NCI-H2171 treated with DMSO at 0.1 percent for 48 hours (cell line): ENCODE measurements at regions not wholly inside any gene's neighbourhood (a gene's known extent, or its start where the extent isn't known, plus 50 kb on each side); places are given as distances from the start of the nearest gene placed in this dataset.

Source experiments
- DNase-seq: peaks from one replicate; lab custom pipeline; 2025; lab: John Stamatoyannopoulos, UW

DNA sequence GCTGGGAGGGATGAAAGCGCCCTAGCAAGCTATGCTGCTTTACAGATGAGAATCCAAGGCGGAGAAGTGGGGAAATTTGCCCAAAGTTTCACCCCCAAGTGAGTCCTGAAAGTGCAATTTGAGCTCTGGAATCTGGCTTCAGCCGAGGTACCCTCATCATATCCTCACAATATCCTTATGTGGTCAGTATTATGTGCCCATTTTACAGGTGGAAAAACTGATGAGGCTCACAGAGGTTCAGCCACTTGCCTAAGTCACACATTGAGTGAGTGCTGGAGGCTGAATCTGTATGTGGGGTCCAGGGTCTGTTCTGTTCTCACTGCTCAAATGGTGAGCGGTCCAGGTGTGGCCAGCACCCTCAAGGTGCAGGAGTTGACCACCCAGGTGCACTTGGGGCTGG is 85.3 kb downstream of the MATN1 start:
- no peak for DNase-seq

DNA sequence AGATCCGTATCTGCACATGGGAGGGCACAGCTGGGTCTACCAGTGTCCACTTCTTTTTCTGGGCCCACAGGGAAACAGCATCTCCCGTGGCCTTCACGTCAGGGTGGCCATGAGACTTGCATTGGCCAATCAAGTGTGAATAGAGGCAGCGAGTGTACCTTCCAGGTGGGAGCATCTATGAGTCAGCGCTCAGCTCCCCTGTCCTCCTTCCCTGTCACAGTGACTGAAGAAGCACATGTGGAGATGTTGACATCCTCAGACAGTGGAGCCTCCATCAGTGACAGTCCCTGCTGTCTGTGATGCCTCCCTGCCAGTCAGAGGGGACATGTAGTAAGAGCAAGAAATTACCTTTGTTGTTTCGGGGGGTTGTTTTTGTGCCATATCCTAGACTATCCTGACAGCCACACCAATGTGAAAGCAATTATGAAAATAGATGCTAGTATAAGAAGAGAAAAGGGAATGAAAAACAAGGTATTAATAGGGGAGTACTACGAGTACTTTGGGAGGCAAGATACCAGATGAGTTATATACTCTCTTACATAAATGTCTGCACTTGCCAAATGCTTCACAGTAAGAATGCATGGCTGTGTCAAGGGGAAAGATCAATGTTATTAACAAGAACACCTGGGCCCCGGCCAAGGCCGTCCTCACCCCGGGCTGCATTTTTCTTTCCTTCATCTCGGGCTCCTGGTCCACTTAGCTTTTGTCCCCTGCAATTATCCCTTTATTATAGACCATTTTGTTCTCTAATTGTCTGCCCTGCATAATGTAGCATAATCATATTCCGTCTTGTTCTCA is 86.0 kb downstream of the MATN1 start:
- DNase-seq: no peak

GRCh38 chr1:30636621-30637020 is 86.8 kb downstream of the MATN1 start:
- no peak for DNase-seq

- DNase-seq: no peak
Measured at GRCh38 chr1:30635391-30635975, 87.9 kb downstream of the MATN1 start.

DNA sequence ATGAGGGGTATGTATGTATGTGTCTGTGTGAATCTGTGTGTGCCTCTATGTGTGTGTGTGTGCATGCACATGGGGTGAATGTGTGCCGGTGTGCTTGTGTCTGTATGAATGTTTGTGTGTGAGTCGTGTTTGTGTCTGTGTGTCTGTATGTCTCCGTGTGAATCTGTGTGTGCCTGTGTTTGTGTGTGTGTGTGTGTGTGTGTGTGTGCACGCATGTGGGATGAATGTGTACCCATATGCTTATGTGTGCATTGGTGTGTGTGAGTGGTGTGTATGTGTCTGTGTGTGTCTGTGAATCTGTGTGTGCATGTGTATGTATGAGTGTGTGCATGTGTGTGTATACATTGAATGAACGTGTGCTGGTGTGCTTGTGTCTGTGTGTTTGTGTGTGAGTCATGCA is 88.9 kb downstream of the MATN1 start:
- no peak for DNase-seq

DNA sequence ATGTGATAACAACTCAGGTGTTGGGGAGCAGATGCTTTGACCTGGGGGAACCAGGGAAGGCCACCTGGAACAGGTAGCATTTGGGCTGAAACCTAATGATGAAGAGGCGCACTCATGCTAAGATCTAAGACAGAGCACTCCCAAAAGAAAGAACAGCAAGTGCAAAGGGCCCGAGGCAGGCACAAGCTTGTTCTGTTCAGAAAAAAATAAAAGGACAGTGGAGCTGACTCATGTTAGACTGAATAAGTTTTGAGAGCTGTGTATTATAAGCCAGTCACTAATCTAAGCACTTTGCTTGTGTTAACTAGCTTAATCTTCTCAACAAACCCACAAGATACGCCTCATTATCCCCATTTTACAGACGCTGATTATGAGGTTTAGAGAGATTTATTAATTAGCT is 90.1 kb downstream of the MATN1 start:
- DNase-seq: no peak

- no peak for DNase-seq
Measured at GRCh38 chr1:30632481-30632880, 90.9 kb downstream of the MATN1 start.

DNA sequence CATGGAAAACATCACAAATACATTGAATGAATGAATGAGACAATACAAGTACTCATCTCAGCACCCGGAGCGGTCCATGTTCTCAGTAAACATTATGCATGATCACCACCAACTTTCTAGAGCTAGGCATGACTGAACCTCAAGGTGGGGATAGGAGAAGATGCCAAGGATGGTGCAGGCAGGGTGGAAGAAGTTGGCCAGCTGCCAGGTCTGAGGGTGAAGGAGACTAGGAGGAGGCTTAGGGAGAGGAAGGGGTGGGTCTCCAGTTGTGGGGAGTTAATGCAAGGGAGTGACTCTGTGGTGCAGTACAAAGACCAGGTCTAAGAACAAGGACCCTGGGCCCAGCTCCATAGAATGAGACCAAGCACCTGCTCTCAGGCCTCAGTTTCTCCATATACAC is 91.7 kb downstream of the MATN1 start:
- no peak for DNase-seq

GRCh38 chr1:30629501-30629900 is 93.9 kb downstream of the MATN1 start:
- no peak for DNase-seq

DNA sequence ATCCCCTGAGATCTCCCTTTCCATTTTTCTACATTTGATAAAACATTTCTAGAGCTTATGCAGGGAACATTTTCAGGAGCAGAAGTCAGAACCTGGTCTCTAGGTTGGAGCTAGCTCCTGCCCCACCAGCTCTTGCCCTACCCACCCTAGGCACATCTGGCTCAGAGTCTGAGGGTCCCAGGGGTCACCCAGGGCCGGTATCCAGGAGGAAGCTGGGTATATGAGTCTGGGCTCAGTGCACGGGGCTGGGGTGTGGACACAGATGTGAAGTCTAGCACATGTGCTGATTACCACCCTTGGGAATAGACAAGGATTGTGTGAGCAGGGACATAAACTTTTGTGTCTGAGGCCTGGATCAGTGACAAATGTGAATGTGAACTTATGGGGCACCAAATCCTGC is 95.4 kb downstream of the MATN1 start:
- DNase-seq: no peak

DNA sequence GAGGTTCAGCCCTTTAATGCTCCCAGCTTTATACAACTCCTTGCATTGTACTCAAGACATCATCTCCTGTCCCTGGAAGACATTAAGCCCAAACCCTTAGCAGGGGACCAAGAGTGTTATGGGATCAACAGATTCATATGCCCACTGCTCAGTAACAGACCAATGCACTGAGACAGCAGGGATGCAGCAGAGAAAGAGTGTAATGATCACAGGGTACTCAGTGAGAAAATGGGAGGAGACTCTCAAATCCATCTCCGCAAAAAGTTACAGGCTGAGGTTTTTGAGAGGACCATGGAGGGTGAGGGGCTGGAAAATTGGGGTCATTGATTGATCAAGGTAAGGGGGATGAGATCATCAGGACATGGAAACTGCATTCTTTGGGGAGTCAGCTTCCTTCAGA is 96.2 kb downstream of the MATN1 start:
- no peak for DNase-seq

DNA sequence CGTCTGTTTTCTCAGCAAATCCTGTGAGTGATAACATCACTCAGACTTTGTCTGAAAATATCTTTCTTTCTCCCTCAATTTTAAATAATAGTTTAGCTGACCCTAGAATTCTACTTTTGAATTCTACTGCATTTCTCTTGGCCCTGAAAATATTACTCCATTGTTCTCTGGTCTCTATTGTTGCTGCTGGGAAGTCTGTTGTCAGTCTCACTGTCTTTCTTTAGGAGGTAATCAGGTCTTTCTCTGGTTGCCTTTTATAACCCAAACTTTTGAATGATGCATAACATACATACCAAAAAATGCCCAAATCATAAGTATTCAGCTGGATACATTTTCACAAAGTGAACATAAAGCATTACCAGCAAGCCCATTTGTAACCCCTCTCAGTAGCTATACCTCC is 100.0 kb downstream of the MATN1 start:
- DNase-seq: no peak

- DNase-seq: no peak
Measured at GRCh38 chr1:30619619-30620018, 103.8 kb downstream of the MATN1 start.

DNA sequence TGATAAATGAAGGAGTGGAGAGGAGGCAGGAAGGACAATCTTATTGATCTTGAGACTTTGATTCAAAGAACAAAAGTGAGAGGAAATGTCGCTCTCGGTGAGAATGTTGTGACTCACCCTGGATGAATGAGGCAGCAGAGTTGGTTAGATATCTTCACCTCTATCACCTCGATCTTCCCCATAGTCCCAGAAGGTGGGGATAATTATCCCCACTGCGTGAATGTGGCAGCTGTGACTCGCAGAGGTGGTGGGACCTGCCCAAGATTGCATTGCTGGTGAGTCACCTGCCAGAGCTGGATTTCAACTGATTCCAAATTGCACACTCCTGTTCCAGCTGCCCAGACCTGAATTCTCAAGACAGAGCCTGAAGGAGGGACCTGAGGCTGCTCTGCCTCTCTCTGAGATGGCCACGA is 105.0 kb downstream of the MATN1 start:
- DNase-seq: peak; percentile 19

GRCh38 chr1:30616759-30617158 is 106.6 kb downstream of the MATN1 start:
- no peak for DNase-seq

- DNase-seq: no peak
Measured at GRCh38 chr1:30615816-30616590, 107.4 kb downstream of the MATN1 start.

DNA sequence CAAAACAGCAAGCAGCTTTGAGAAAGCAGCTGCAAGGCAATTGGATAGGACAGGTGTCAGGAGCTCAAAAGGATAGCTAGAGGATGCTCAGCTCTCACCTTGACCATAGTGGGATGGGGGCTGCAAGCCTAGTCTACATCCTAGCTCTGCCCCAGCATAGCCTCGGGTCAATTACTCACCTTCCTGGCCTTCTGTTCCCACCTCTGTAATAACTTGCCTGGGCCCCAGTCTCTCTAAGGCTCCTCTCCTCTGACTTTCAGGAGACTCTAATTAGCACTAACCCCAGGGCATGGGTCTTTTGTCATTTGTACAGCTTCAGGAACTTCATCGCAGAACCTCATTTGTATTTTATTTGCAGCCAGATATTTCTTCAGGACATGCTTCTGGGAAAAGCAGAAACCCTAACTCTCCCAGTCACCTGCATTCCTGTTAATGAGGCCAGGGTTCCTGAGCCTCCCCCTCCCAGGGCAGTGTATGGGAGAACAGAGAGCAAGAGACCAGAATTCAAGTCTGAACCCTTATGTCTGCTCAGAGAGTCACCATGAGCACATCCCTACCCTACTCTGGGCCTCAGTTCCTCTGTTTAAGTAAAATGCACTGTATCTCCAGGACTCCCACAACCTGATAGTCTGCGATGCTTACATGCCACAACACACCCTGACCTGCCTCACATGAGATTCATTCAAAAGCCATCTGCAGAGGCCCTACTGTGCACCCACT is 108.1 kb downstream of the MATN1 start:
- DNase-seq: no peak

DNA sequence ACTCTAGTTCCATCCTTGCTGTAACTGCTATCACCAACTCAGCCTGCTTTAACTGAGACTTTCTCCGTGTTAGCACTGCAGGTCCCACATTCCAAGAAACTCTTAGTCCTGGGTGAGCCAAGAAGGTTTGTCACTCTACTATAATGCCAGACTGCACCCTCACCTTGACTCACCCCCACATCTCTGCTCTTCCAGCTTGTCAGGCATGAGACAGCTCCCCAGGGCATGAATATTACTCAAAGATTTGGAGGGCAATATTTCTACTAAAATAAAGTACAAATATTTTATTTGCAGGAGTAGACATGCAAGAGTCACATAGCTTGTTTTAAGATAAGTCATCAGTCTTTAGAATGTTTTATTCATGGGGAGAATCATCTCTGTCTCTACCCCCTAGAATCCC is 110.2 kb downstream of the MATN1 start:
- no peak for DNase-seq

DNA sequence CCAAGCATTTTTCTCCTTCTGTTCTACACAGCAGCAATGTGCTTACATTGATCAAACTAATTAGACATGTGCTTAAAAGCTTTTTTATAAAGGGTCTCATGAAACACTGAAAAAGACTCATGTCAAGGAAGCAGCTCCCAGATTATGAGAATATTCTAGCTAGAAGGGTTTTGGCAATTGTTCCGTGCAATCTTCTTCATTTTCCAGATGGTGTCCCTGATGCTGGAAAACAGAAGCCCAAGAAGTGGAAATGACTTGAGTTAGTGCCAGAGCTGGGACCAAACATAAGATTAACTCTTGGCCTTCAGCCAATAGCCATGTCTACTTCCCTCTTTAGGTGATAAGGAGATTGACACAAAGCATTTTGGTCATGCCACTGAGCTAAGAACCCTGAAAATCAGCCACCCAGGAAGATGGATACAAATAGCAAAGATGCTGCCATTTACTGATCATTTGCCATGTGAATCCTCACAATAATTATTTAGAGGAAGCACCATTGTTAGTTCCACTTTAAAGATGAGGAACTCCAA is 110.8 kb downstream of the MATN1 start:
- DNase-seq: peak; percentile 74

DNA sequence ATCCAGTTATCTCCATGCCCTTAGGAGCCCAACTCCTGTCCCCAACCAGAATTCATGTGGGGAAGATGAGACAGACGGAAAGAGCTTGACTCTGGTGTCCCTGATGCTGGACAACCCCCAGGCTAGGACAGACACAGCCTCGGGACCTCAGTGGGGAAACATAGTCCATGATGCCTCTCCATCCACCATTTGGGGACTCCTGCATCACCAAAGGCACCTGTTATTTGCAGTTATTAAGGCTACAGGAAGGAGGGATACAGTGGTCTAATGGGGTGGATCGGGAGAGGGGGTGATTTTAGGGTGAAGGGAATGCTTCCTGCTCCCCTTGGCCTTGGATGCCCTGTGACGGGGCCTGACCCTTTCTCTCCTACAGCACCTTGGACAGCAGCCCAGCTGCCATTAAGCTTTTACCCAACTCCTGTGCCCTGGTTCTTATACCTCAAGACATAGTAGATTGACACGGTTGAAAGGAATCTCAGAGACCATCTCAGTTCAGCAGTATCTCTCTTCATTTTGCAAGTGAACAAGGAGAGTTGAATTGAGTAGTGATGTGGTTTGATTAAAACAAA is 111.6 kb downstream of the MATN1 start:
- no peak for DNase-seq

- DNase-seq: no peak
Measured at GRCh38 chr1:30610917-30611316, 112.5 kb downstream of the MATN1 start.

DNA sequence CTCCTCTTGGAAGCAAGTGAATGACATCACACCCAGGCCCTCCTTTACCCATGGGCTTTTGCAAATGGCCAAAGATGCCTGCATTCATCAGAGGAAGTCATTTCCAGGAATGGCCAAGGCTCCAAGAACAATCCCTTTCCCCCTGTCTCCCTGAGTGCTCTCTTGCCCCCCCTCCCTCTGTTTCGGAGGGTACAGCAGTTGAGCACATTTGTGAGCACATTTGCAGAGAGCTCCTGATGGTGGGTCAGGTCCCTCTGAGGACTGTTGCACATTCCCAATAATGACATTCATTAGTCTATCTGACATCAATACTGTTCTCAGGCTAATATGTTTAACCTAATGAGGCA is 113.4 kb downstream of the MATN1 start:
- DNase-seq: no peak
